Stimulated activated CD4-positive, alpha-beta T cell treated with anti-CD3 and anti-CD28 coated beads, TNF-alpha, amount 100 ng/mL, for 4 hours (primary cell): ENCODE measurements at regions not wholly inside any gene's neighbourhood (a gene's known extent, or its start where the extent isn't known, plus 50 kb on each side); places are given as distances from the start of the nearest gene placed in this dataset.

Experiments used
- DNase-seq, 3 experiments: peaks; one replicate each; pipeline ENCODE4 v3.0.0-alpha.2; 2020; ENCODE audit warnings: low read depth in 3 of 3

- DNase-seq = no peak
These were observed 55.5 kb downstream of the MID1IP1 start for GRCh38 chrX:38856670-38857265.

- no peak for DNase-seq
These were observed 56.7 kb downstream of the MID1IP1 start for GRCh38 chrX:38857736-38858523.

GRCh38 chrX:38859602-38860001 lies 58.3 kb downstream of the MID1IP1 start:
- no peak for DNase-seq

- no peak for DNase-seq
These were observed 59.1 kb downstream of the MID1IP1 start for GRCh38 chrX:38860106-38861013.

- no peak for DNase-seq
These were observed 60.2 kb downstream of the MID1IP1 start for GRCh38 chrX:38861489-38861888.

- DNase-seq = no peak
These were observed 60.8 kb downstream of the MID1IP1 start for GRCh38 chrX:38862100-38862499.

- no peak for DNase-seq
These were observed 62.9 kb downstream of the MID1IP1 start for GRCh38 chrX:38864165-38864564.

- DNase-seq = no peak
These were observed 67.1 kb downstream of the MID1IP1 start for GRCh38 chrX:38868321-38868720.

- no peak for DNase-seq
These were observed 67.7 kb downstream of the MID1IP1 start for GRCh38 chrX:38868941-38869401.

GRCh38 chrX:38870361-38870895 lies 69.2 kb downstream of the MID1IP1 start:
- DNase-seq = no peak

- no peak for DNase-seq
These were observed 70.1 kb downstream of the MID1IP1 start for GRCh38 chrX:38871129-38872029.

- no peak for DNase-seq
These were observed 76.1 kb downstream of the MID1IP1 start for GRCh38 chrX:38877366-38877765.

GRCh38 chrX:38878641-38879340 lies 77.5 kb downstream of the MID1IP1 start:
- DNase-seq = no peak

GRCh38 chrX:38879631-38880220 lies 78.5 kb downstream of the MID1IP1 start:
- no peak for DNase-seq

GRCh38 chrX:38880296-38880854 lies 79.1 kb downstream of the MID1IP1 start:
- DNase-seq = no peak

GRCh38 chrX:38881066-38881465 lies 79.8 kb downstream of the MID1IP1 start:
- no peak for DNase-seq

GRCh38 chrX:38881727-38882126 lies 80.5 kb downstream of the MID1IP1 start:
- DNase-seq = no peak

GRCh38 chrX:38882894-38883626 lies 81.8 kb downstream of the MID1IP1 start:
- no peak for DNase-seq

- no peak for DNase-seq
These were observed 84.9 kb downstream of the MID1IP1 start for GRCh38 chrX:38886112-38886511.
